Kidney epithelial cell (primary cell): ENCODE measurements at regions not wholly inside any gene's neighbourhood (a gene's known extent, or its start where the extent isn't known, plus 50 kb on each side); places are given as distances from the start of the nearest gene placed in this dataset.

Source experiments
- DNase-seq: peaks from one replicate; pipeline ENCODE4 v3.0.0-alpha.2; 2010; ENCODE audit warnings: low read depth
- H3K27me3 ChIP-seq: 2 replicates; pipeline ENCODE4 v1.6.0; 2011; ENCODE audit warnings: low read length; ENCODE audit not compliant: control insufficient read depth, insufficient read depth
- H3K36me3 ChIP-seq: 2 replicates; pipeline ENCODE4 v1.5.1; 2011; ENCODE audit warnings: low read length; ENCODE audit not compliant: control insufficient read depth, insufficient read depth
- H3K4me3 ChIP-seq: 2 replicates; pipeline ENCODE4 v1.5.1; 2011; ENCODE audit warnings: low read depth, mild to moderate bottlenecking, control low read depth, low read length
- CTCF ChIP-seq: IDR thresholded peaks from 2 replicates; pipeline ENCODE4 v1.5.1; 2011; ENCODE audit warnings: mild to moderate bottlenecking, moderate library complexity, low read length, control low read depth, inconsistent platforms; ENCODE audit not compliant: insufficient read depth, poor library complexity, severe bottlenecking

DNA sequence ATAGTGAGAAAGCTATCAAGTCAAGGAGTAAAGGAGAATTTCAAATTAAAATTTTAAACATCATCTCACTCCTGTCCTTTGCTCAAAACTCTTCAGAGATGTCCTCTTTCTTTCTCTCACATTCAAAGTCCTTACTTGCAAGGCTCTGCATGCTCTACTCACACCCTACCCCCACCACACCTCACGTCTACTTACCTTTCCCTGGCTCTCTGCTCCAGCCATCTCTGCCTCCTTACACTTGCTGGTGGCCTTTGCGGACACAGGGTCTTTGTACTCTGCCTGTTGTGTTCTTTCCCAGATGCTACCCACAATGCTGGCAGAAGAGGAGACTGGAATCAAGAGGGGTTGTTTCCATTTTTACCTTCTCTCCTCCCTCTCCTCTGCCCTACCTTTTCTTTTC lies 405.2 kb downstream of the INSC start:
- Histone ChIP-seq H3K4me3 (no peak overlapping the region), H3K36me3 (no peaks in the 10 kb centered on the region), H3K27me3 (no peaks in the 10 kb centered on the region)
- DNase-seq: no peak
- no peak for TF ChIP-seq CTCF

- no peaks in the 10 kb centered on the region for H3K27me3 ChIP-seq
- DNase-seq: no peak
- TF ChIP-seq CTCF: no peak
- H3K4me3 ChIP-seq: no peak overlapping the region
- no peaks in the 10 kb centered on the region for H3K36me3 ChIP-seq
Observed at GRCh38 chr11:15523543-15523942, 408.8 kb downstream of the INSC start.

GRCh38 chr11:15525582-15525981 lies 410.9 kb downstream of the INSC start:
- TF ChIP-seq CTCF: no peak
- no peak for DNase-seq

DNA sequence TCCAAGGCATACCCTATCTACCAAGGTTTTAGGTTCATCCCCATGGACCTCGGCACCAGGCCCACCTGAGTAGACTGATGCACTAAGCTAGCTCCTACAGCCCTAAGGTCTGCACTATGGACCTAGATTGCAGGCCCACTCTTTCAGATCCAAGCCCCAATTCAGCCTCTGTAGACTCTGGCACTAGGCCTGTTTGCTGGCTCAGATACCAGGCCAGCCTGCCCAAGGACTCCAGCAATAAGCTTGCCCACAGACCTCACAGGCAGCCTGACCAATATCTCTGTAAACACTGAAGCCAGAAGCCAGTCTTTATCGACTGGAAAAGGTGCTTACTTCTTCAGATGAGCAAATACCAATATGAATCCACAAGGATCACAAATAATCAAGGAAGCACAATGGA lies 411.3 kb downstream of the INSC start:
- no peak for TF ChIP-seq CTCF

More at GRCh38 chr11:15525582-15525981, 410.9 kb downstream of the INSC start:
- no peak overlapping the region for H3K4me3 ChIP-seq
- H3K27me3 ChIP-seq: no peaks in the 10 kb centered on the region
- no peaks in the 10 kb centered on the region for H3K36me3 ChIP-seq

DNA sequence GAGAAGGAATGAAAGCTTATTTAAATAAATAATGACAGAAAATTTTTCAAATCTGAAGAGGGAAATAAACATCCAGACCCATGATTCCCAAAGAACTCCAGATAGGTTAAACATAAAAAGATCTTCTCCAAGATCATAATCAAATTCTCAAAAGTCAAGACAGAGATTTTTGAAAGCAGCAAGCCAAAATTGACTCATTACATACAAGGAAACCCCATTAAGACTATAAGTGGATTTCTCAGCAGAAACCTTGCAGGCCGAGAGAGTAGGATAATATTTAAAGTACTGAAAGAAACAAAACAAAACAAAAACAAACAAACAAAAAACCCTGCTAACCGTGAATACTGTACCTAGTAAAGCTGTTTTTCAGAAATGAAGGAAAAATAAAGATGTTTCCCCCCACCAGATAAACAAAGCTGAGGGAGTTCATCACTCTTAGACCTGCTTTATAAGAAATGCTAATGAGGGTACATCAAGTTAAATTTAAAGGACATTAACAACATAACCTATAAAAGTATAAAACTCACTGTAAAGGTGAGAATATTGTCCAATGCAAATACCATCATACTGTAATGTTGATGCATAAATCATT lies 412.2 kb downstream of the INSC start:
- no peak for TF ChIP-seq CTCF
- H3K27me3 ChIP-seq: no peaks in the 10 kb centered on the region
- DNase-seq: no peak
- no peaks in the 10 kb centered on the region for H3K36me3 ChIP-seq
- no peak overlapping the region for H3K4me3 ChIP-seq

More for the DNA sequence above, 411.3 kb downstream of the INSC start:
- Histone ChIP-seq H3K27me3 (no peaks in the 10 kb centered on the region), H3K36me3 (no peaks in the 10 kb centered on the region), H3K4me3 (no peak overlapping the region)
- no peak for DNase-seq

- H3K27me3 ChIP-seq: no peaks in the 10 kb centered on the region
- no peak for TF ChIP-seq CTCF
Observed at GRCh38 chr11:15532432-15532831, 417.7 kb downstream of the INSC start.

More at GRCh38 chr11:15532432-15532831, 417.7 kb downstream of the INSC start:
- no peaks in the 10 kb centered on the region for H3K36me3 ChIP-seq
- DNase-seq: no peak
- no peak overlapping the region for H3K4me3 ChIP-seq
